CD8-positive, alpha-beta memory T cell (primary cell): ENCODE measurements at regions not wholly inside any gene's neighbourhood (a gene's known extent, or its start where the extent isn't known, plus 50 kb on each side); places are given as distances from the start of the nearest gene placed in this dataset.
A peak's percentile ranks its signal among the peaks of the same experiment; 100 is the strongest.

Experiments used
- CTCF ChIA-PET: fragments of 350-600 bp; sonication (Branson Sonifier 250); formaldehyde crosslinking; loops from one replicate; lab custom pipeline; 2021; ENCODE audit warnings: antibody characterized with exemption; lab: Charles Lee
- POLR2A ChIA-PET: fragments of 350-600 bp; sonication (Branson Sonifier 250); formaldehyde crosslinking; loops from one replicate; lab custom pipeline; 2021; ENCODE audit warnings: antibody characterized with exemption; lab: Charles Lee
- DNase-seq, 5 donors: peaks; one replicate each; pipeline versions ENCODE4 v3.0.0 to v3.0.0-alpha.2; 2020 to 2022; ENCODE audit warnings: mixed read lengths in 1 of 5
- H3K27ac ChIP-seq: one replicate; pipeline ENCODE4 v1.7.0; 2013; ENCODE audit warnings: low read depth, mild to moderate bottlenecking, low read length, moderate library complexity
- H3K27me3 ChIP-seq: 2 replicates; pipeline ENCODE4 v1.7.0; 2013; ENCODE audit warnings: low read length, mild to moderate bottlenecking; ENCODE audit not compliant: insufficient read depth, poor library complexity, severe bottlenecking
- H3K36me3 ChIP-seq: 2 replicates; pipeline ENCODE4 v1.7.0; 2013; ENCODE audit warnings: mild to moderate bottlenecking, low read length, moderate library complexity; ENCODE audit not compliant: insufficient read depth
- H3K4me1 ChIP-seq: 2 replicates; pipeline ENCODE4 v1.7.0; 2013; ENCODE audit warnings: mild to moderate bottlenecking, low read length, moderate library complexity; ENCODE audit not compliant: insufficient read depth
- H3K4me3 ChIP-seq: 2 replicates; pipeline ENCODE4 v1.7.0; 2013; ENCODE audit warnings: mild to moderate bottlenecking, low read length
- H3K9me3 ChIP-seq: 2 replicates; pipeline ENCODE4 v1.7.0; 2013; ENCODE audit warnings: mild to moderate bottlenecking, low read length
- H3K27ac Mint-ChIP-seq, 8 donors: one replicate each; pipeline ENCODE4 v1.8.0; 2020 to 2021; ENCODE audit warnings: mixed read lengths in 8 of 8, mild to moderate bottlenecking in 6 of 8, inconsistent platforms in 3 of 8, moderate library complexity in 3 of 8
- H3K27me3 Mint-ChIP-seq, 2 donors: one replicate each; pipeline ENCODE4 v1.8.0; 2020 to 2021; ENCODE audit warnings: mixed read lengths in 2 of 2, mild to moderate bottlenecking in 1 of 2, moderate library complexity in 1 of 2
- H3K36me3 Mint-ChIP-seq, 3 donors: one replicate each; pipeline ENCODE4 v1.8.0; 2020 to 2021; ENCODE audit warnings: mixed read lengths in 3 of 3, inconsistent platforms in 1 of 3, mild to moderate bottlenecking in 1 of 3
- H3K4me1 Mint-ChIP-seq, 3 donors: one replicate each; pipeline ENCODE4 v1.8.0; 2020 to 2021; ENCODE audit warnings: mixed read lengths in 3 of 3, inconsistent platforms in 1 of 3, mild to moderate bottlenecking in 1 of 3
- H3K4me3 Mint-ChIP-seq, 7 donors: one replicate each; pipeline ENCODE4 v1.8.0; 2020 to 2021; ENCODE audit warnings: mixed read lengths in 7 of 7, mild to moderate bottlenecking in 6 of 7, moderate library complexity in 4 of 7, inconsistent platforms in 2 of 7
- H3K9me3 Mint-ChIP-seq, 5 donors: one replicate each; pipeline ENCODE4 v1.8.0; 2020 to 2022; ENCODE audit warnings: mixed read lengths in 5 of 5, mild to moderate bottlenecking in 3 of 5, moderate library complexity in 2 of 5, inconsistent platforms in 1 of 5

- H3K4me1 Mint-ChIP-seq = no peaks in the 10 kb centered on the region
- no peak for DNase-seq
- POLR2A ChIA-PET = no interaction called here
- Histone ChIP-seq H3K27me3 (no peaks in the 10 kb centered on the region), H3K4me1 (no peaks in the 10 kb centered on the region), H3K36me3 (no peaks in the 10 kb centered on the region), H3K4me3 (no peak overlapping the region), H3K27ac (no peak overlapping the region), H3K9me3 (no peaks in the 10 kb centered on the region)
- no peak overlapping the region for H3K27ac Mint-ChIP-seq
- no peak overlapping the region for H3K4me3 Mint-ChIP-seq
- H3K9me3 Mint-ChIP-seq = no peaks in the 10 kb centered on the region
- no peaks in the 10 kb centered on the region for H3K27me3 Mint-ChIP-seq
- H3K36me3 Mint-ChIP-seq = peaks cover 0 to 10% (median 8%) of the 10 kb centered on the region in 3 donors
- CTCF ChIA-PET = no interaction called here
Observed at GRCh38 chr14:100453930-100454329, 130.8 kb downstream of the SLC25A47 start.

GRCh38 chr14:100454437-100454836 lies 131.3 kb downstream of the SLC25A47 start:
- Histone ChIP-seq H3K36me3 (no peaks in the 10 kb centered on the region), H3K4me3 (no peak overlapping the region), H3K27ac (no peak overlapping the region), H3K27me3 (no peaks in the 10 kb centered on the region), H3K9me3 (no peaks in the 10 kb centered on the region), H3K4me1 (no peaks in the 10 kb centered on the region)
- CTCF ChIA-PET = no interaction called here
- H3K36me3 Mint-ChIP-seq = peaks cover 0 to 10% (median 8%) of the 10 kb centered on the region in 3 donors
- H3K9me3 Mint-ChIP-seq = no peaks in the 10 kb centered on the region
- H3K4me1 Mint-ChIP-seq = no peaks in the 10 kb centered on the region
- no peaks in the 10 kb centered on the region for H3K27me3 Mint-ChIP-seq
- no peak overlapping the region for H3K4me3 Mint-ChIP-seq
- DNase-seq = no peak
- H3K27ac Mint-ChIP-seq = peak overlapping the region in 1 of 8 donors; percentile 16
- POLR2A ChIA-PET = no interaction called here

GRCh38 chr14:100463937-100464336 lies 123.3 kb downstream of the BEGAIN start:
- CTCF ChIA-PET = no interaction called here
- Mint-ChIP-seq H3K36me3 (peaks cover 0 to 4% (median 0%) of the 10 kb centered on the region in 3 donors), H3K27me3 (no peaks in the 10 kb centered on the region), H3K4me3 (no peak overlapping the region), H3K4me1 (peaks cover 0 to 3% (median 0%) of the 10 kb centered on the region in 3 donors), H3K27ac (no peak overlapping the region), H3K9me3 (no peaks in the 10 kb centered on the region)
- no peaks in the 10 kb centered on the region for H3K9me3 ChIP-seq
- no peak overlapping the region for H3K27ac ChIP-seq
- POLR2A ChIA-PET = no interaction called here
- no peaks in the 10 kb centered on the region for H3K27me3 ChIP-seq
- H3K4me1 ChIP-seq = no peaks in the 10 kb centered on the region
- H3K36me3 ChIP-seq = no peaks in the 10 kb centered on the region
- H3K4me3 ChIP-seq = no peak overlapping the region
- DNase-seq = no peak

DNA sequence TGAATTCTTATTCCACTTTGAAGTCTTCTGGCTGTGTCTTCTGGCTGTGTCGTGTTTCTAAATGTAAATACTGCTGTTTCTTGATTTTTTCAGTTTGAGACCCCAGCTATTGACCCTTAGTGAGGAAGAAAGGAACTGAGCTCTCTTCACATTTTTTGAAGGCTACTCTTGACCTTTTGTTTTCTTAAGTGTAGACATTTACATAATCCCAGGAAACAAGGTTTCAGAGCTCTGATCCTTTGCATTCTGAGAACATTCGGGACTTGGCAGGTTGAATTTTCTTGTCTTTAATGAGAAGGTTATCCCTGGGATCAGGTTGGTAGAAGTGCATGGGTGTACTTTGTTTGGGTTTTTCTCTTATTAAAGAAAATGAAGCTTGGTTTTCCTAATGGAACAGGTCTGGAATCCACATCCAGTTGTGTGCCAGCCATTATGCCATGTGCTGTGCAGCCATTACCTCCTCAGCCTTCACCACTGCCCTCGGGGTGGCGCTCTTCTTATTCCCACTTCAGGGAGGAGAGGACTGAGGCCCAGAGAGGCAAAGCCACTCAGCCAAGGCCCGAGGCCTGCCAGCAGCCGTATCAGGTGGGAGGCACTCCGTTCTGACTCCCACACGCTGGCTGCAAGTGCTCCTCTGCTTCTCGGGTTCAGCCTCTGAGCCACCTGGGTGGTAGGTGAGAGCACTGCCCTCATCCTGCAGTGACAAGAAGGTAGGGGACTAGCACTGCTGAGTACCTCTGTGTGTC lies 120.9 kb downstream of the BEGAIN start:
- Histone ChIP-seq H3K27ac (no peak overlapping the region), H3K4me1 (no peaks in the 10 kb centered on the region), H3K36me3 (no peaks in the 10 kb centered on the region), H3K9me3 (no peaks in the 10 kb centered on the region), H3K4me3 (no peak overlapping the region), H3K27me3 (no peaks in the 10 kb centered on the region)
- no peaks in the 10 kb centered on the region for H3K9me3 Mint-ChIP-seq
- no peak for DNase-seq
- H3K4me1 Mint-ChIP-seq = peaks cover 0 to 3% (median 0%) of the 10 kb centered on the region in 3 donors
- no peak overlapping the region for H3K27ac Mint-ChIP-seq
- no peak overlapping the region for H3K4me3 Mint-ChIP-seq
- ChIA-PET POLR2A (no interaction called here), CTCF (no interaction called here)
- H3K27me3 Mint-ChIP-seq = no peaks in the 10 kb centered on the region
- H3K36me3 Mint-ChIP-seq = peaks cover 0 to 12% (median 6%) of the 10 kb centered on the region in 3 donors

DNA sequence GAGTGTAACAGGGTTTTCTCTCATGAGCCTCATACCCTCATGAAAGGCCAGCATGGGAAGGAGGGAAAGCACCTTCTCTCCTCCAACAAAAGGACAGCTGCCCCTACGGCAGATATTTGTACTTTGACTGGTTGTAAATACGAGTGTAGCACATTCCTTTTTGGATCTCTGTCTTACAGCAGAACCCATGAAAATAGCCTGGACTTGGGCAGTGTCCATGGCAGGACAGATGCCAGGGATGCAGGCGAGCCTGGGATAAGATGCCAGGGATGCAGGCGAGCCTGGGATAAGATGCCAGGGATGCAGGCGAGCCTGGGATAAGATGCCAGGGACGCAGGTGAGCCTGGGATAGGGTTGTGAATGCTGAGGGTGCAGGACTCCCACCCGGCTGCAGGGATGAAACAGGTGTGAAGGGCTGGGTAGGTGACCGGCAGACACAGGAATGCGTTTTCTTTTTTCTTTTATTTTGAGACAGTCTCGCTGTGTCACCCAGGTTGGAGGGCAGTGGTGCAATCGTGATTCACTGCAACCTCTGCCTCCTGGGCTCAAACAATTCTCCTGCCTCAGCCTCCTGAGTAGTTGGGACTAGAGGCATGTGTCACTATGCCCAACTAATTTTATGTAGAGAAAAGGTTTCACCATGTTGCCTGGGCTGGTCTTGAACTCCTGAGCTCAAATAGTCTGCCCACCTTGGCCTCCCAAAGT lies 120.0 kb downstream of the BEGAIN start:
- no peak overlapping the region for H3K27ac ChIP-seq
- Mint-ChIP-seq H3K4me3 (no peak overlapping the region), H3K27me3 (no peaks in the 10 kb centered on the region), H3K27ac (no peak overlapping the region), H3K4me1 (peaks cover 0 to 3% (median 0%) of the 10 kb centered on the region in 3 donors), H3K36me3 (peaks cover 0 to 17% (median 6%) of the 10 kb centered on the region in 3 donors), H3K9me3 (no peaks in the 10 kb centered on the region)
- H3K4me3 ChIP-seq = no peak overlapping the region
- no peaks in the 10 kb centered on the region for H3K36me3 ChIP-seq
- POLR2A ChIA-PET = no interaction called here
- no peak for DNase-seq
- H3K4me1 ChIP-seq = no peaks in the 10 kb centered on the region
- H3K27me3 ChIP-seq = no peaks in the 10 kb centered on the region
- CTCF ChIA-PET = no interaction called here
- no peaks in the 10 kb centered on the region for H3K9me3 ChIP-seq

GRCh38 chr14:100467939-100468338 lies 119.3 kb downstream of the BEGAIN start:
- Mint-ChIP-seq H3K27ac (no peak overlapping the region), H3K36me3 (peaks cover 0 to 18% (median 6%) of the 10 kb centered on the region in 3 donors), H3K9me3 (no peaks in the 10 kb centered on the region), H3K4me3 (no peak overlapping the region), H3K4me1 (peaks cover 0 to 3% (median 0%) of the 10 kb centered on the region in 3 donors), H3K27me3 (no peaks in the 10 kb centered on the region)
- Histone ChIP-seq H3K27ac (no peak overlapping the region), H3K4me1 (no peaks in the 10 kb centered on the region), H3K27me3 (no peaks in the 10 kb centered on the region), H3K36me3 (no peaks in the 10 kb centered on the region), H3K4me3 (no peak overlapping the region), H3K9me3 (no peaks in the 10 kb centered on the region)
- ChIA-PET POLR2A (no interaction called here), CTCF (interaction anchor here (1.0 kb wide), 1 partner anchor 9 kb away, joined by 3 read pairs; no protein-coding TSS in a partner anchor)
- no peak for DNase-seq

DNA sequence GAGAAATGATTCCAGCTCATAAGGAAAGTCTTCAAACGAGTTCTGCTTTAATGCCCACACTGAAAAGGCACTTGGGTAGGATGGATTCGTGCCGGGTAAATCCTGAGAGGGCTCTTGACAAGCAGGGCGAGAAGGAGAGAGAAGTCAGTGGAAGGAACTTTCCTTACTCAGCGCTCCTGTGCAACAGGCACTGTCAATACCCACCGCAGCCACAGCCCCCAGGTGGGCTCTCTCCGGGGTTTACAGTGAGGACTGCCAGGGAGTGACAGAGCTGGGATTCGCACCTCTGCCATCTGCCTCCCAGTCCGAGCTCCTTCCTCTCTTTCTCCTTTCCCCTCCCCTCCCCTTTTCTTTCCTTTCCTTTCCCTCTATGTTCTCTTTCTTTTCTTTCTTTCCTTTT lies 118.7 kb downstream of the BEGAIN start:
- Mint-ChIP-seq H3K9me3 (no peaks in the 10 kb centered on the region), H3K36me3 (peaks cover 0 to 18% (median 6%) of the 10 kb centered on the region in 3 donors), H3K27ac (no peak overlapping the region), H3K4me1 (no peaks in the 10 kb centered on the region), H3K27me3 (no peaks in the 10 kb centered on the region), H3K4me3 (no peak overlapping the region)
- H3K36me3 ChIP-seq = no peaks in the 10 kb centered on the region
- no peaks in the 10 kb centered on the region for H3K4me1 ChIP-seq
- H3K27me3 ChIP-seq = no peaks in the 10 kb centered on the region
- no peaks in the 10 kb centered on the region for H3K9me3 ChIP-seq
- H3K4me3 ChIP-seq = no peak overlapping the region
- POLR2A ChIA-PET = no interaction called here
- H3K27ac ChIP-seq = no peak overlapping the region
- DNase-seq = no peak
- CTCF ChIA-PET = interaction anchor here (1.0 to 1.3 kb wide), 2 partner anchors 9 to 10 kb away, joined by 3 to 4 read pairs; no protein-coding TSS in a partner anchor
